ENCODE measurements at regions not wholly inside any gene's neighbourhood (a gene's known extent, or its start where the extent isn't known, plus 50 kb on each side); places are given as distances from the start of the nearest gene placed in this dataset.

DNA sequence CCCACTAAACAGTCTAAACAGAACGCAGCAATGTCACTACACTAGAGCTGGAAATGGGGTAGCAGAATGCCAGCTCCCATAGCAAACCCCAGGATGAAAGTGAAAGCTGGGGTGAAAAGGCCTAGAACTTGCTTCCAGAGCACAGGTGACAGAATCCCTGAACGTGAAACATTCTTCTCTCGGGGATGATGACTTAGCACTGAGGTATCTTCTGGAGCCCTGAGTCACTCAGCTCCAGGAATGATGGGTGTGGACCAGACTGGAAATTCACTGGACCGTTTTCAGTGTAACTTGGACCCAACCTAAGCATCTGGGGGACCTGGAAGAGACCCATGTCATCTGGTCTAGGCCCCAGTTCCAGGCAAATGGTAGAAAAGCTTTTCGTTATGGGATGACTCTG, 108.9 kb downstream of the CDC7 start:
- TF ChIP-seq, protein P1, sequence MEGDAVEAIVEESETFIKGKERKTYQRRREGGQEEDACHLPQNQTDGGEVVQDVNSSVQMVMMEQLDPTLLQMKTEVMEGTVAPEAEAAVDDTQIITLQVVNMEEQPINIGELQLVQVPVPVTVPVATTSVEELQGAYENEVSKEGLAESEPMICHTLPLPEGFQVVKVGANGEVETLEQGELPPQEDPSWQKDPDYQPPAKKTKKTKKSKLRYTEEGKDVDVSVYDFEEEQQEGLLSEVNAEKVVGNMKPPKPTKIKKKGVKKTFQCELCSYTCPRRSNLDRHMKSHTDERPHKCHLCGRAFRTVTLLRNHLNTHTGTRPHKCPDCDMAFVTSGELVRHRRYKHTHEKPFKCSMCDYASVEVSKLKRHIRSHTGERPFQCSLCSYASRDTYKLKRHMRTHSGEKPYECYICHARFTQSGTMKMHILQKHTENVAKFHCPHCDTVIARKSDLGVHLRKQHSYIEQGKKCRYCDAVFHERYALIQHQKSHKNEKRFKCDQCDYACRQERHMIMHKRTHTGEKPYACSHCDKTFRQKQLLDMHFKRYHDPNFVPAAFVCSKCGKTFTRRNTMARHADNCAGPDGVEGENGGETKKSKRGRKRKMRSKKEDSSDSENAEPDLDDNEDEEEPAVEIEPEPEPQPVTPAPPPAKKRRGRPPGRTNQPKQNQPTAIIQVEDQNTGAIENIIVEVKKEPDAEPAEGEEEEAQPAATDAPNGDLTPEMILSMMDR (IDR thresholded peaks at IDR 0.05) = no peak
- TF ChIP-seq POLR2A (IDR thresholded peaks at IDR 0.05) = no peak

Measured in right lobe of liver (tissue), 4 donors.